Myocyte (in vitro differentiated cells): ENCODE measurements at regions not wholly inside any gene's neighbourhood (a gene's known extent, or its start where the extent isn't known, plus 50 kb on each side); places are given as distances from the start of the nearest gene placed in this dataset.
"Not testable (repeated sequence)": the region's sequence is repeated elsewhere in the genome, so short reads cannot be mapped to it uniquely, and the experiment has no call there.

Source experiments
- DNase-seq: peaks from one replicate; pipeline ENCODE4 v3.0.0-alpha.2; 2012; ENCODE audit warnings: low read depth

DNA sequence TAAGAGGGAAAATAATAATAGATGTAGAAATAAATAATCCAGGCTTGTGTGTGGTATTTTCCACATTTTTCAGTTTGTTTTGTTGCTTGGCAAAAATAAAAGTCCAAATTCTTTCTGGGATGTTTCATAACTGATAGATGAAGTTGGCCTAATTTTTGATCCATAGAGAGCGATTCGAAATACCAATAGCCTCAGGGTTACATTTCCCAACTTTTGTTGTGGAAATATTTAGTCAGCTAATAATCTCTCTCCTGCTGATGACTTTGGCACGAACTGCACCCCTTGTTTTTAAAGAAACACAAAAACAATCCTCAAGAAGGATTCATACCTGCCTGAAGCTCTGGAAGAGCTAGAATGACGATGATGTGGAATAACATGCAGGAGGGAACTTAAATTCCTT lies 483.2 kb downstream of the ADRA2A start:
- no peak for DNase-seq

DNA sequence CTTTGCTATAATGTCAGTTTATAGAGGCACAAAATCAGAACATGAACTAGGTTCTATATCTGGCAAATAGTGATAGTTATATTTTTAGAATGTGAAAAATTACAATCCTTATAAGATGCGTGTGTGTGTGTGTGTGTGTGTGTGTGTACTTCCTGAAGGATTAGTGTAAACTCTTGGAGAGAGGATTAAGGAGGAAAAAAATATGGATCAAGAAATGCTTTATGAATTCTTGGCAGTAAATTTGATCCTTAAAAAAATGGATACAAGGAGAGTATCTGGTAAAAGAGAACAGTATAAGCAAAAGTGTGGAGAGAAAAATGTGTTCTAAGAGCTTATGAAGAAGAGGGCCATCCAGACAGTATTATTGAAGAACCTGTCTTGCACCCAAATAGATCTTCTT lies 484.3 kb downstream of the ADRA2A start:
- no peak for DNase-seq

DNA sequence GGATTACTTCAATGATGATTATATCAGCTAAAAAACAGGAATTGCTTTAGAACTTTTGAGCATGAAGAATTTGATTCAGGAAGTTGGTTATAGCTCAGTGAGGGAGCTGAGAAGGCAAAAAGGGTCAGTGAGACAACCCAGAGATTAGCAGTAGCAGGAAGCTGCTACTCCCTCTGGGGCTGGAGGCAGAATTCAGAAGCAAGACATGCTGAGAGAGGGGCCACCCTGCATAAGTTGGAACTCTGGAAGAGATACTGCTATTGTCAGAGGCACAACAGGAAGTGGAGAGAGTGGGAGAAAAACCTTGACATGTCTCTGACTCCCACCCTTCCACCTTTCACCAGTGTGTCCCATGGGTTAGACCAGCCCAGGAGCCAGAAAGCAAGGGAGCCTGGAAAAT lies 488.7 kb downstream of the ADRA2A start:
- DNase-seq, result no peak

DNA sequence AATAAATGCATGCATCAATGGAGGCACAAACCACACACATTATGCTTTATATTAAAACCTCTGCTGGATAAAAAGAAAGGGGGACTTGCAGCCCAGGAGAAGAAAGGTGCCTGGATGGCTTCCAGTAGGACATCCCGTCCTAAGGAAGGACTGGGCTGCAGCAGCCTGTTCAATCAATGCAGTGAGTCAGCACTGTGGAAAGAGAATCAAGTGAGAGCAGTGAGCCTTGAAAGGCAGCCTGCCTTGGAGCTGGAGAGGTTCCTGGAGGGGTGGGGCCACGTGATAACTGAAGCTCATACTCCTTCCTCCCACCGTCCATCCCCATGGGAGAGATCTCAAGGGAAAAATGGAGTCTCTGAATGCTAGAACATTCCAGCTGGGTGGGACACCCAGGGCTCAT lies 501.2 kb downstream of the ADRA2A start:
- no peak for DNase-seq

DNA sequence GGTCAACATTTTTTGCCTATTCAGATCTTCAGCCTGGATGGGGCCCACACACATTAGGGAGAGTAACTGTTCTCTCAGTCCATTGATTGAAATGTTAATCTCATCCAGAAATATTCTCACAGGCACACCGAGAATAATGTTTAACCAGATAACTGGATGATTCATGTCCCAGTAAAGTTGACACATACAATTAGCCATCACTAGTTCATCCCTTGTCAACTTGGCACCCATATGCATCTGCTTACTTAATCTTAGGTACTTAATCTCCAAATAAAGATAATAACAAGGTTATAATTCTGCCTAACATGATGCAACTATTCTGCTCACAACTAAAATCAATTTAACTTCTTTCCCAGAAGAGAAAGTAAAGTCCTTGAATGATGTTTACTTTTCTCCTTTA lies 502.6 kb downstream of the ADRA2A start:
- no peak for DNase-seq

DNA sequence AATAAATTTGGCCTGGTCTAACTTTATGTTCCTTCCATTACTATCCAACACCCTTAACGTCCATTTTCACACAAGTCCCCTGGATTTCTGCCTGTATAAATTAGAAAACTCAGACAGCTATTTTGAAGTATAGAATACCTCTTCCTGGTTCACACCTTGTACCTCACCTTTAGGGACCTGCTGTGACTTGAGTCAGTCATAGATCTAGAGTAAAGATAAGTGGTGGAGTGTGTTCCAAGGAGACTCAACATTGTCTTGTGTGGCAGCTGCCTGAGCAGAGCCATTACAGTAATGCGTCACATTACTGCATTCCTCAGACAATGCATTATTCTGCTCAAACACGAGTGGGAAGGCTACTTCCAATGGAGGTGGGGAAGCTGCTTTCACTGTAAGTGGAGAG lies 513.9 kb downstream of the ADRA2A start:
- DNase-seq, result no peak

DNA sequence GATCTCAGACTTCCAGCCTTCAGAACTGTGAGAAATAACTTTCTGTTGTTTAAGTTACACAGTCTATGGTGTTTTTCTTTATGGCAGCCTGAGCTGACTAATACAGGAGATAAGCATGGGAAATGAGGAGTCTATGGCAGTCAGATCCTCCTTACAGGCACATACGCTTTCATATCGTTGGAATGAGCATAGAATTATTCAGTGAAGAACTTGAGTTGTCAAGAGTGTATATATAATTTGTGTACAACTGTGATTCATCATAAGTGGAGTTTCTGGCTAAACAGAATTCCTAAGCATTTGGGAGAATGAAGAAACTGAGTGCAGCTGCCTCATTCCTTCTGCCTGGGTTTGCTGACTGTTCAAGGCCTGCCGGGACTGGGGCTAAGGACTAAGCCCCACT lies 516.7 kb downstream of the ADRA2A start:
- no peak for DNase-seq

DNA sequence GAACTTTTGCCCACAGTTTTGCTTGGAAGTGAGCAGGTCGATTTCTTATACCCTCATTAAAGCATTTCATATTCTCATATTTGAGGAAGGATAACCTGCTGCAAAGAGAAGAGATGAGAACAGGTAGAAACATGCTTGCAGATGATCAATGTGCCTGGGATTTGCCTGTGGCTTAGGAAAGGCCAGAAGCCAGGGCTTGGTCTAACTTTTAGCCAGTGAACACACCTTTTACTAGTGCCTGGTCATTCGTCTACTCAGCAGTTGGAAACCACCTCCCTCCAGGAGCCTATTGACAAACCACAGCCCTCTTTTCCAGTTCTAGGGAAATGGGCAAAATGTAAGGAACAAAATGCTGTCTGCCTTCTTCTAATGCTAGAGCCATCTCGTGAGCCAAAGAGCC lies 518.3 kb downstream of the ADRA2A start:
- no peak for DNase-seq

DNA sequence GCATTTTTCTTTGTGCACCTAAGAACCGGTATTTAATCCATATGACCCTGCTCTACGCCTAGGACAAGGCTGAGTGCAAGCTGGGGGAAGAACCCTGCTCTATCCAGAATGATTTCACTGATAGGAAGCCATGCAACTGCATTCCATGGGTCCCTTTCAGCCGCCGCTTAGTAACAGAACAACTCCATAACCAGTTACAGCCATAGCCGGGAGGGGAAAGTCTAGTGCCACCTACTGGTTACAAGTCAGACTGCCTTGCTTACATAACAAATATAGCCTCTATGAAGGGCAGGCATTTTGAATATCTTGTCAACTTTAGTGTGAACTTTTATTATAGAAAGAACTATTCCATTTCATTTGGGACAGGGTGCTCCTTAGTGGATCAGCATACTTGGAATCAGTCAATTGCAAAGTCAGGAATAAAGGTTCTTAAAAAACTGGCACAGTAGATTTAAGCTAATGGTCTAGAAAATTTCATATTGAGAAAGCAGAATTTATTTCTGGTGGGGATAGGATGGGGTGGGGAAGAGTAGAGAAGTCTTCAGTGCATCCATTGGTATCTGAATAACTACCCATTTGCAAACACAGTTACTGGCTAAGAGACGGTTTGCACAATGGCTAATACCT lies 521.7 kb downstream of the ADRA2A start:
- peak; percentile 58 for DNase-seq

DNA sequence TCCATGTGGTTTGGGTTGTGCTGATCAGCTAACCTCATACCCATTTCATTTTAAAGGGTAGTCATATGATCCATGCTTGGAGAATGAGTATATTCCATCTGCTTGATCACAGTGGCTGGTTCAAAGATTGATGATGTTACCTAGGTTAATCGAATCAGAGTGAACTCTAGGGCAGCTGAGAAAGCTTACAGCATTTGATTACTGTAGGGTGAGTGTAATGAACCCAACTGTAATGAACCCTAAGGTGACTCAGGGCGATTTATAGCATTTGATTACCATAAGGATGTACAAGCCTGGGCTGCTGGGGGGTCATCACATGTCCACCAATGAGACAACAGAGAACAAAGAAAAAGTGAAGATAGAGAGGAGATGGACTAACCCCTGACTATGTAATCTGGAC lies 523.1 kb downstream of the ADRA2A start:
- DNase-seq, result no peak

DNA sequence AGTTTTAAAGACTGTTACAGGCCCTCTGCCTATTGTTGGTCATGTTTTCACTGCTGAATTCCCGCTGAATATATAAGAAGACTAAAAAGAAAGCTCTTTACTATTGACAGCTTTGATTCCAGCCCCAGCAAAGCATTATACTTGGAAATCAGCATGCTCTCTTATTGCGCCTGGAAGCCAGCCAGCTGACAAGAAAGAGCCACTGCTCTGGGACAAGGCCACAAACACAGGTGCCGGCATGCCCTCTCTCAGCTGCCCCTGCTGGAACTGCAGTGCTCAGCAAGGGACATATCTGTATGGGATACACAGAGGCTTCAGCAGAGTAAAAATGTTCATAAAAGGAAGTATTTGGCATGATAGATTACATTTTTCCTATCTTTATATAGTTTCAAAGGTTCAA lies 523.9 kb downstream of the ADRA2A start:
- DNase-seq, result peak; percentile 74

DNA sequence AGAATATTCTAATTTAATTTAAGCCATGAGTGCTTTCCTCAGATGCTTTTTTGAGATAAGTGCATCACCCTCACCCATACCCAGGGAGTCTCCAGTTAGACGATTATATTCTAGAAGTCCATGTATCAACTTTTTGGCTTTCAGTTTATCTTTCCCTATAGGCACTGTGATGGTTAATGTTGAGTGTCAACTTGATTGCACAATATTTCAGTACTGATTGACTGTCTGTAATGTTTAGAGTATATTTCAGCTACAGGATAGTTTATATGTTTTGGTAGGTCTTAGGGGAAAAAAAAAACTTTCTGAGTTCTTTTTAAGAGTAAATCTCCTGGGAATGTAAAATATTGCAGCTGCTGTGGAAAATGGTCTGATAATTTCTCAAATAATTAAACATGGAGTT lies 535.4 kb downstream of the ADRA2A start:
- DNase-seq, result no peak

DNA sequence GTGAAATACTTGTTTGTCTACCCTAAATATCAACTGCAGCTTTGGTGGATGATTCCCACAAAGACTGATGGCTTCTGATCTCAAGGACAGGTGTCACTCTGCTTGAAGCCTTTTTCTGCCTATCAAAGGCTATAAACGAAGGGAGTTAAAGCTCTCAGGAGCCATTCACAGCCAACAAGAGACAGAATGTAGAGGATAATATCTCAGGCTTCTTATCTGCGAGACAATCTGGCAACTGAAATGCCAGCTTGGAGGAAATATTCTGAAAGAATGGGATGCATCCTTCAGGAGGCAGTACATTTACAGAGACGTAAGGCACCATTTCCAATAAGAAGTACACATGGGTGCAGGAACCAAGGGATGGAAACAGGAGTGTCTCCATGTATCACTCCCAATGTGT lies 549.4 kb downstream of the GPAM start:
- DNase-seq, result no peak

DNA sequence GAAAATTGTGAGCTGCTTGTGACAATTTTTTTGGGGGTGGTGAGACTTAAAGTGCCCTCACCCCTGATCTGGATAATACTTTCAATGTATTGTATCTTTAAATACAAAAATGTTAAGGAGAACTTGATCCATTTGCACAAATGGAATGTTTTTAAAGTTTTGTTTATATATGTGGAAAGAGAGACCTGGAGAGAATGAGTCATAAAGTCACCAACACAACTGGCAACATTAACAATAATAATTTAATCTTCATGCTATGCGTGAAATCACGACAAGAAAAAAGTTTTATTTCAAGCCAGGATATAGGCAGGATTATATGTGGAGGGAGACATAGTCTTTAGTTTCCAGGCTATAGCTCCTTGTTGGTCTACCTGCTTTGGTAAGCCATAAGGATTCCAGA lies 537.5 kb downstream of the GPAM start:
- no peak for DNase-seq

DNA sequence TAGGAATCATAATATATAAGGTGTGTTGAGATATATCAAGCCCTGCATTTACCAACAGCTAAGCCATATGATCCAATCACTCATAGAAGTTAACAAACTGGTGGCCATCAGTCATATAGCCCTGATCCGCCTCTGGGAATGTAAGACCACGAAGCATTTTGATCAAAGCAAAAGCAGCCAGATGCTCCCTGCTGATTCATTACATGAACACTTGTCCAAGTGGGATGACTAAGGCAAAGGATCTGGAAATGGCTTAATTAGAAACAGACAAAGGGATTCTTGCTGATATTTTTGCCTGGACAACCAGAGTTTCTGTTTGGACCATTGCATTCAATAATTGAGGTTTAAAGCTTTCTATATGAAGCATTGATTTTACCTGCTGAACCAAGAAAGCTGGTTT lies 535.5 kb downstream of the GPAM start:
- peak; percentile 64 for DNase-seq

DNA sequence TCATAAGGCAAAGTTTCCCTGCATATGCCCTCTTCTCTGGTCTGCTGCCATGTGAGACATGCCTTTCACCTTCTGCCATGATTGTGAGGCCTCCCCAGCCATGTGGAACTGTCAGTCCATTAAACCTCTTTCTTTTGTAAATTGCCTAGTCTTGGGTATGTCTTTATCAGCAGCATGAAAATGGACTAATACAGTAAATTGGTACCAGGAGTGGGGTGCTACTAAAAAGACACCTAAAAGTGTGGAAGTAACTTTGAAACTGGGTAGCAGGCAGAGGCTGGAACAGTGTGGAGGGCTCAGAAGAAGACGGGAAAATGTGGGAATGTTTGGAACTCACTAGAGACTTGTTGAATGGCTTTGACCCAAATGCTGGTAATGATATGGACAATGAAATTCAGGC lies 534.5 kb downstream of the GPAM start:
- DNase-seq, result not testable (repeated sequence)

DNA sequence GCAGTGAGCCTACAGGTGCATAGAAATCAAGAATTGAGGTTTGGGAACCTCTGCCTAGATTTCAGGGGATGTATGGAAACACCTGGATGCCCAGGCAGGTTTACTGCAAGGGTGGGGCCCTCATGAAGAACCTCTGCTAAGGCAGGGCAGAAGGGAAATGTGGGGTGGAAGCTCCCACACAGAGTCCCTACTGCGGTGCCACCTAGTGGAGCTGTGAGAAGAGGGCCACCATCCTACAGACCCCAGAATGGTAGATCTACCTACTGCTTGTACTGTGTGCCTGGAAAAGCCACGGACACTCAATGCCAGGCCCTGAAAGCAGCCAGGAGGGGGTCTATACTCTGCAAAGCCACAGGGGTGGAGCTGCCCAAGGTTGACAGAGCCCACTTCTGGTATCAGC lies 533.5 kb downstream of the GPAM start:
- DNase-seq, result no peak

DNA sequence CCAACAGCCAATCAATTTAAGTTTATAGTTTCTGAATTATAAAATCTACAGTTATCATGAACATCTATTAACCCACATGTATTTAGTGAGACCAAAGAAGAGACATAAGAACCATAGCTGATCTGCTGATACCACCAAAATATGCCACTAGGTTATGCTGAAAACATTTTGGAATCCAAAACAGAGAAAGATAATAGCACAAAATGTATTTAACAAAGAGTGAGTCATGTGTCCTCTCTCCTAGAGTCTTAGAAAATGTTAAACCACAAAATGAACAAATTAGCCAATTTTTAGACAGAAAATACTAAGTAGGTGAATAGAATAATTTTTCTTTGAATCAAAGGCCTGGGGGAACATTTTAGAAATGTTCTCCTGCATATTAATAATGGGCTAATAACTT lies 527.5 kb downstream of the GPAM start:
- DNase-seq, result no peak

DNA sequence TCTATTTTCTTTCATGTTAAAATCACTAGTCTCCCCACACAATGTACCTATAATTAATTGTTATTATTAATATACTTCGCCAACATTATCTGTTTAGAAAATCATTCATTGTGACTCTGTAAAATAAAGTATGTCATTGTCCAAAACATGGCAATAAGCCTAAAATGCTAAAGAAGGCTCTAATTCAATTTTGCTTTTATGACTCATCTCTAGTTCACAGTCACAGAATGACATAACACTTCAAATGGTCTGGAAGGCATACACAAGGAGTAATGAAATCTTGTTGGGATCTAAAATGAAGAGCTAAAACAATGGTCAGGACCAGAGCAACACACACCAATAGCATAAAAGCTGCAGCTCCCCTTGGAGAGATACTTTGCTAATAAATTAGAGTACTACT lies 505.8 kb downstream of the GPAM start:
- peak; percentile 3 for DNase-seq

DNA sequence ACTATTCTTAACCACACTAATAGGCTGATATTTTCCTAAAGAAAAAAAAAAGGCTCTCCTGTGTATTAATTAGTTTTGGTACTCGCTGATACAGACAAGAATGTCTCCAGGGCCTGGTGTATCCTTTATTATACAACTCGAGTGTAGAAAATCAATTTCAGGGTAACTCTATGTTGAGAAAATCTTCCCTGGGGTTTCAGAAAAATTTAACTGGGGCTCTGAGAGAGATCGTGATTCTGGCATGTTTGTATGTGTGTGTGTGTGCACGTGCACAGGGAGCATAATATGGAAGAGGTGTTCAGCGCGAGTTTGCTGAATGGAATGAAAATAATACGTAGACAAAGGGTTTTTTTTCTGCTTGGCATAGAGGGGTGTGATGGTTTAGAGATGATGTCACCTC lies 496.8 kb downstream of the GPAM start:
- DNase-seq, result no peak

DNA sequence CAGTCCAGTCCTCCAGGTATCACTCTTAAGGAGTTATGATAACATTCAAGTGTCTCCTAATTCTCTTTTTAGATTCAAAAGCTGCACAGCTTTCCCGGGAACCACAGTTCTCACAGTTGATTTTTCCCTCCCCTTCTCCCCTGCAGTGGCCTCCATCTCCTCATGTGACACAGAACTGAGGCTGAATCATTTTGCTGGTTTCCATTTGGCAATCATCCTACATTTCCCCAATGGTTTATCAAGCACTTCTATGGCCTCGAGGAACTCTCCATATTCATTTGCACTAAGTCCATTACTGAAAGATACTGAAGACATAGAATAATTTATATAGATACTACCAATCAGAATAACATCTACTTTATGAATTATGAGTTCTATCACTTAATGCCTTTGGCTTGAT lies 484.9 kb downstream of the GPAM start:
- DNase-seq, result peak; percentile 10

DNA sequence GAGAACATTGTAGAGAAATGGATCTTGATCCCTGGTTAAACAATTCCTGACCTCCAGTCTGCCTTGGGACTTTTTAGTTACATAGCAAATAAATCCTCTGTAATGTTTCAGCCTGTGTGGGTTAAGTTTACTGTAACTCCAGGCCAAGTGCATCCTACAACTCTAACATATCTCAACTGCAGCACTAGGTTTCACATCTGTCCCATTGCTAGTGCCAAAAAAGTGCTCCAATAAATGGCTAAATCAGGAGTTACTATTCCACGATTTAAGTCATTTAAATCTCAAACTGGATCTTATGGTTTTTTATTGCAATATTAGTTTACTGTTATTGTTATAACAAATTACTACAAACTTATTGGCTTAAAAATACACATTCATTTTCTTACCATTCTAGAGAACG lies 479.6 kb downstream of the GPAM start:
- no peak for DNase-seq

DNA sequence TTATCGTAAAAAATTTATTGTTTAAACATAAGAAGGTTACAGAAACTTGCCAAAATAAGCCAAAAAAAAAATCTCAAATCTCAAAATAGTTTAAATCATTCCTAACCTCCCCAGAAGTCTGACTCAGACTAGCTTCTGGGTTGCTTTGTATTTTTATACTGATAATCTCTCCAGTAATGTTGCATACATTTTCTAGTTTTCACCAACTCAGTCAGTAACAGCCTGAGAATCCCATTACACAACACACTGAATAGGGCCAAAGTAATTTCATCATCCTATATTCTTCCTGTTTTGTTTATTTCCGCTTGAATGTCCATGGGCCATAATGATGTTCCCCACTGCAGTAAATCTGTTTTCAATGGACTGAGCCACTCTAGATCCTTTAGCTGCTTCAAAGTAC lies 478.5 kb downstream of the GPAM start:
- no peak for DNase-seq

DNA sequence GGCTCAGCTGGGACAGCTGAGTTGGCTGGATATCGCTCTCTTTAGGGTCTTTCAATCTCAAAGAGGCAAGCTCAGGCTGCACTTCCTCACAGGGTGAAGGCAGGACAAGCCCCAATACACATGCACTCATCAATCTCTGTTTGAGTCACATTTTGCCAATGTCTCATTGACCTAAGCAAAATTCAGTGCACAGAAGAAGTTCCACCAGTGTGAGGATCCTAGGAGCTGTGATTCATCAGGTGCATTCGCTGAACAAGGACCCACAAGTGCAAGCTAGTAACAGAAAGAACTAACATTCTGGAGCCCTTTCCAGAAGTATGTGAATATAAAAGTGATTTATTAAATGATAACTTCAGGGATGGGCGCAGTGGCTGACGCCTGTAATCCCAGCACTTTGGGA lies 477.2 kb downstream of the GPAM start:
- no peak for DNase-seq
